WTC11 (cell line): ENCODE measurements at regions not wholly inside any gene's neighbourhood (a gene's known extent, or its start where the extent isn't known, plus 50 kb on each side); places are given as distances from the start of the nearest gene placed in this dataset.

Source experiments
- CREB1 ChIP-seq: sonication (generic); formaldehyde crosslinking; IDR thresholded peaks from 2 replicates; pipeline ENCODE4 v1.8.0; 2023; ENCODE audit warnings: mild to moderate bottlenecking, missing genetic modification reagents
- ELF4 ChIP-seq: sonication (generic); formaldehyde crosslinking; IDR thresholded peaks from 2 replicates; pipeline ENCODE4 v1.8.1; 2022; ENCODE audit warnings: low read depth, mild to moderate bottlenecking, moderate library complexity, missing genetic modification reagents
- FOXJ3 ChIP-seq: sonication (generic); formaldehyde crosslinking; IDR thresholded peaks from 2 replicates; pipeline ENCODE4 v1.9.0; 2021; ENCODE audit warnings: missing genetic modification reagents, mild to moderate bottlenecking, borderline replicate concordance
- GABPB1 ChIP-seq: sonication (generic); formaldehyde crosslinking; IDR thresholded peaks from 2 replicates; pipeline ENCODE4 v1.8.1; 2023; ENCODE audit warnings: mild to moderate bottlenecking, missing genetic modification reagents
- KAT7 ChIP-seq: sonication (generic); formaldehyde crosslinking; IDR thresholded peaks from 2 replicates; pipeline ENCODE4 v1.8.1; 2023; ENCODE audit warnings: missing genetic modification reagents, mild to moderate bottlenecking, borderline replicate concordance
- SMAD4 ChIP-seq: sonication (generic); formaldehyde crosslinking; IDR thresholded peaks from 2 replicates; pipeline ENCODE4 v1.8.0; 2022; ENCODE audit warnings: mild to moderate bottlenecking, missing genetic modification reagents
- SP1 ChIP-seq: sonication (generic); formaldehyde crosslinking; conservative IDR thresholded peaks from 2 replicates; pipeline ENCODE4 v1.8.1; 2022; ENCODE audit warnings: missing genetic modification reagents
- TF ChIP-seq, protein P1 (sequence below): fragments of 200-600 bp; IDR thresholded peaks from 2 replicates; pipeline ENCODE4 v1.8.0; 2022; ENCODE audit warnings: antibody characterized with exemption
- TF ChIP-seq, protein P2 (sequence below): fragments of 250-450 bp; sonication (Bioruptor Pico); IDR thresholded peaks from 2 replicates; pipeline ENCODE4 v2.1.2; 2022; ENCODE audit warnings: mild to moderate bottlenecking, moderate library complexity
- TF ChIP-seq, protein P3 (sequence below): sonication (generic); formaldehyde crosslinking; IDR thresholded peaks from 2 replicates; pipeline ENCODE4 v1.8.1; 2022; ENCODE audit warnings: low read depth, missing genetic modification reagents, borderline replicate concordance
- TF ChIP-seq, protein P4 (sequence below): sonication (generic); formaldehyde crosslinking; IDR thresholded peaks from 2 replicates; pipeline ENCODE4 v1.8.0; 2023; ENCODE audit warnings: missing genetic modification reagents, mild to moderate bottlenecking, borderline replicate concordance

DNA sequence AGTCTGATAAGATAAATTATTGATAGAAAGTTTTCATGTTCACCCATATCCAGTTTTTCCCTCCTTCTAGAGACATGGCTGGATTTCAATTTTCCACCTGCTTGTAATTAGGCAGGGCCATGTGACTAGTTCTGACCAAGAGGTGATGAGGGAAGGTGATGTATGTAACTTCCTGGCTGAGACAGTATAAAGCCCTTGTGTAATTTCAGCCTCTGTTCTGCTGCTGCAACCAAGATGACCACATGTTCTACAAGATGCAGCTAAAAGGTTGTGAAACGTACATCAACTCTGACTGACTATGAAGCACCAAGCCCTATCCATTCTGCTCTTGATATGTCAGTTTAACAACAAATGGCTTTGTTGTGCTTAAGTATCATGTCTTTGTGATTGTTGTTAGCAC lies 376.5 kb upstream of the DAB2 start:
- TF ChIP-seq, protein P1, sequence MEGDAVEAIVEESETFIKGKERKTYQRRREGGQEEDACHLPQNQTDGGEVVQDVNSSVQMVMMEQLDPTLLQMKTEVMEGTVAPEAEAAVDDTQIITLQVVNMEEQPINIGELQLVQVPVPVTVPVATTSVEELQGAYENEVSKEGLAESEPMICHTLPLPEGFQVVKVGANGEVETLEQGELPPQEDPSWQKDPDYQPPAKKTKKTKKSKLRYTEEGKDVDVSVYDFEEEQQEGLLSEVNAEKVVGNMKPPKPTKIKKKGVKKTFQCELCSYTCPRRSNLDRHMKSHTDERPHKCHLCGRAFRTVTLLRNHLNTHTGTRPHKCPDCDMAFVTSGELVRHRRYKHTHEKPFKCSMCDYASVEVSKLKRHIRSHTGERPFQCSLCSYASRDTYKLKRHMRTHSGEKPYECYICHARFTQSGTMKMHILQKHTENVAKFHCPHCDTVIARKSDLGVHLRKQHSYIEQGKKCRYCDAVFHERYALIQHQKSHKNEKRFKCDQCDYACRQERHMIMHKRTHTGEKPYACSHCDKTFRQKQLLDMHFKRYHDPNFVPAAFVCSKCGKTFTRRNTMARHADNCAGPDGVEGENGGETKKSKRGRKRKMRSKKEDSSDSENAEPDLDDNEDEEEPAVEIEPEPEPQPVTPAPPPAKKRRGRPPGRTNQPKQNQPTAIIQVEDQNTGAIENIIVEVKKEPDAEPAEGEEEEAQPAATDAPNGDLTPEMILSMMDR = no peak
- no peak for TF ChIP-seq KAT7
- TF ChIP-seq, protein P2, sequence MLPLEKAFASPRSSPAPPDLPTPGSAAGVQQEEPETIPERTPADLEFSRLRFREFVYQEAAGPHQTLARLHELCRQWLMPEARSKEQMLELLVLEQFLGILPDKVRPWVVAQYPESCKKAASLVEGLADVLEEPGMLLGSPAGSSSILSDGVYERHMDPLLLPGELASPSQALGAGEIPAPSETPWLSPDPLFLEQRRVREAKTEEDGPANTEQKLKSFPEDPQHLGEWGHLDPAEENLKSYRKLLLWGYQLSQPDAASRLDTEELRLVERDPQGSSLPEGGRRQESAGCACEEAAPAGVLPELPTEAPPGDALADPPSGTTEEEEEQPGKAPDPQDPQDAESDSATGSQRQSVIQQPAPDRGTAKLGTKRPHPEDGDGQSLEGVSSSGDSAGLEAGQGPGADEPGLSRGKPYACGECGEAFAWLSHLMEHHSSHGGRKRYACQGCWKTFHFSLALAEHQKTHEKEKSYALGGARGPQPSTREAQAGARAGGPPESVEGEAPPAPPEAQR (CRISPR knock-in tag) = no peak
- TF ChIP-seq SMAD4 (CRISPR knock-in tag) = no peak
- TF ChIP-seq FOXJ3 (CRISPR knock-in tag) = no peak
- no peak for TF ChIP-seq SP1
- no peak for TF ChIP-seq GABPB1 (CRISPR knock-in tag)
- TF ChIP-seq, protein P3, sequence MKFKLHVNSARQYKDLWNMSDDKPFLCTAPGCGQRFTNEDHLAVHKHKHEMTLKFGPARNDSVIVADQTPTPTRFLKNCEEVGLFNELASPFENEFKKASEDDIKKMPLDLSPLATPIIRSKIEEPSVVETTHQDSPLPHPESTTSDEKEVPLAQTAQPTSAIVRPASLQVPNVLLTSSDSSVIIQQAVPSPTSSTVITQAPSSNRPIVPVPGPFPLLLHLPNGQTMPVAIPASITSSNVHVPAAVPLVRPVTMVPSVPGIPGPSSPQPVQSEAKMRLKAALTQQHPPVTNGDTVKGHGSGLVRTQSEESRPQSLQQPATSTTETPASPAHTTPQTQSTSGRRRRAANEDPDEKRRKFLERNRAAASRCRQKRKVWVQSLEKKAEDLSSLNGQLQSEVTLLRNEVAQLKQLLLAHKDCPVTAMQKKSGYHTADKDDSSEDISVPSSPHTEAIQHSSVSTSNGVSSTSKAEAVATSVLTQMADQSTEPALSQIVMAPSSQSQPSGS (CRISPR knock-in tag) = no peak
- TF ChIP-seq, protein P4, sequence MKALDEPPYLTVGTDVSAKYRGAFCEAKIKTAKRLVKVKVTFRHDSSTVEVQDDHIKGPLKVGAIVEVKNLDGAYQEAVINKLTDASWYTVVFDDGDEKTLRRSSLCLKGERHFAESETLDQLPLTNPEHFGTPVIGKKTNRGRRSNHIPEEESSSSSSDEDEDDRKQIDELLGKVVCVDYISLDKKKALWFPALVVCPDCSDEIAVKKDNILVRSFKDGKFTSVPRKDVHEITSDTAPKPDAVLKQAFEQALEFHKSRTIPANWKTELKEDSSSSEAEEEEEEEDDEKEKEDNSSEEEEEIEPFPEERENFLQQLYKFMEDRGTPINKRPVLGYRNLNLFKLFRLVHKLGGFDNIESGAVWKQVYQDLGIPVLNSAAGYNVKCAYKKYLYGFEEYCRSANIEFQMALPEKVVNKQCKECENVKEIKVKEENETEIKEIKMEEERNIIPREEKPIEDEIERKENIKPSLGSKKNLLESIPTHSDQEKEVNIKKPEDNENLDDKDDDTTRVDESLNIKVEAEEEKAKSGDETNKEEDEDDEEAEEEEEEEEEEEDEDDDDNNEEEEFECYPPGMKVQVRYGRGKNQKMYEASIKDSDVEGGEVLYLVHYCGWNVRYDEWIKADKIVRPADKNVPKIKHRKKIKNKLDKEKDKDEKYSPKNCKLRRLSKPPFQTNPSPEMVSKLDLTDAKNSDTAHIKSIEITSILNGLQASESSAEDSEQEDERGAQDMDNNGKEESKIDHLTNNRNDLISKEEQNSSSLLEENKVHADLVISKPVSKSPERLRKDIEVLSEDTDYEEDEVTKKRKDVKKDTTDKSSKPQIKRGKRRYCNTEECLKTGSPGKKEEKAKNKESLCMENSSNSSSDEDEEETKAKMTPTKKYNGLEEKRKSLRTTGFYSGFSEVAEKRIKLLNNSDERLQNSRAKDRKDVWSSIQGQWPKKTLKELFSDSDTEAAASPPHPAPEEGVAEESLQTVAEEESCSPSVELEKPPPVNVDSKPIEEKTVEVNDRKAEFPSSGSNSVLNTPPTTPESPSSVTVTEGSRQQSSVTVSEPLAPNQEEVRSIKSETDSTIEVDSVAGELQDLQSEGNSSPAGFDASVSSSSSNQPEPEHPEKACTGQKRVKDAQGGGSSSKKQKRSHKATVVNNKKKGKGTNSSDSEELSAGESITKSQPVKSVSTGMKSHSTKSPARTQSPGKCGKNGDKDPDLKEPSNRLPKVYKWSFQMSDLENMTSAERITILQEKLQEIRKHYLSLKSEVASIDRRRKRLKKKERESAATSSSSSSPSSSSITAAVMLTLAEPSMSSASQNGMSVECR (CRISPR knock-in tag) = no peak
- no peak for TF ChIP-seq CREB1 (CRISPR knock-in tag)
- TF ChIP-seq ELF4 (CRISPR knock-in tag) = no peak
